Spleen (tissue), 7 donors: ENCODE measurements at regions not wholly inside any gene's neighbourhood (a gene's known extent, or its start where the extent isn't known, plus 50 kb on each side); places are given as distances from the start of the nearest gene placed in this dataset.

ENCODE experiments used
- POLR2A ChIP-seq, 3 donors: fragments of 450-650 bp; IDR thresholded peaks; one replicate each; pipeline ENCODE4 v1.5.1; 2017; ENCODE audit warnings: antibody characterized with exemption in 3 of 3, mild to moderate bottlenecking in 1 of 3
- POLR2AphosphoS5 ChIP-seq, 3 donors: sonication (generic); formaldehyde crosslinking; IDR thresholded peaks; one replicate each; pipeline ENCODE4 v1.5.1; 2017; ENCODE audit warnings: antibody characterized with exemption in 3 of 3
- TF ChIP-seq, protein P1 (sequence below), 11 experiments: fragments of 200-600 bp in 7 of 11; fragments of 450-650 bp in 4 of 11; sonication (generic) in 4 of 11; IDR thresholded peaks in 8 of 11; conservative IDR thresholded peaks in 3 of 11; 1 replicate in 7 of 11; 2 replicates in 4 of 11; pipeline versions ENCODE4 v1.4.0 to v1.8.0; 2016 to 2021; ENCODE audit warnings: antibody characterized with exemption in 11 of 11, inconsistent platforms in 4 of 11, mild to moderate bottlenecking in 1 of 11
- donor health status: DM: no; HTN: no; CAD: no; lungs with moderate emphysema.
- donor health status: DM: no; HTN: no; CAD: no.
- donor health status: DM: no; HTN: no; CAD: no.

DNA sequence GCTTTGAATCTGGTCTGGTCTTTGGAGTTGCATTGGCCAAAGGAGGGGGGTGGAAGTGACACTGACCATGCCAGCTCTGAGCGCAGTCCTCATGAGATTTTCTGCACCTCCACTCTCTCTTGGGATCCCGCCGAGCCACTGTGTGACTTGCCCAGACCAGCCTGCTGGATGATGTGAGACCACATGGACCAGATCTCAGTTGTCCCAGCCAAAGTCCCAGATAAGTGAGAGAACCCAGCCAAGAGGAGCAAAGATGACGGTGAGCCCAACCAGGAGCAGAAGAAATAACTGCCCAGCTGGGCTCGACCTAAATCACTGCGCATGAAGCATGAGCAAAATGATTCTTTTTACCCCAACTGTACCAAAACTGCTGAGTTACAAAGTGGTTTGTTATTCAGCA is 96.5 kb upstream of the ERCC4 start:
- TF ChIP-seq, protein P1, sequence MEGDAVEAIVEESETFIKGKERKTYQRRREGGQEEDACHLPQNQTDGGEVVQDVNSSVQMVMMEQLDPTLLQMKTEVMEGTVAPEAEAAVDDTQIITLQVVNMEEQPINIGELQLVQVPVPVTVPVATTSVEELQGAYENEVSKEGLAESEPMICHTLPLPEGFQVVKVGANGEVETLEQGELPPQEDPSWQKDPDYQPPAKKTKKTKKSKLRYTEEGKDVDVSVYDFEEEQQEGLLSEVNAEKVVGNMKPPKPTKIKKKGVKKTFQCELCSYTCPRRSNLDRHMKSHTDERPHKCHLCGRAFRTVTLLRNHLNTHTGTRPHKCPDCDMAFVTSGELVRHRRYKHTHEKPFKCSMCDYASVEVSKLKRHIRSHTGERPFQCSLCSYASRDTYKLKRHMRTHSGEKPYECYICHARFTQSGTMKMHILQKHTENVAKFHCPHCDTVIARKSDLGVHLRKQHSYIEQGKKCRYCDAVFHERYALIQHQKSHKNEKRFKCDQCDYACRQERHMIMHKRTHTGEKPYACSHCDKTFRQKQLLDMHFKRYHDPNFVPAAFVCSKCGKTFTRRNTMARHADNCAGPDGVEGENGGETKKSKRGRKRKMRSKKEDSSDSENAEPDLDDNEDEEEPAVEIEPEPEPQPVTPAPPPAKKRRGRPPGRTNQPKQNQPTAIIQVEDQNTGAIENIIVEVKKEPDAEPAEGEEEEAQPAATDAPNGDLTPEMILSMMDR (IDR thresholded peaks at IDR 0.05 in 8 of 11, conservative IDR thresholded peaks at IDR 0.05 in 3 of 11), result no peak
- TF ChIP-seq POLR2AphosphoS5 (IDR thresholded peaks at IDR 0.05) (no peak), POLR2A (IDR thresholded peaks at IDR 0.05) (no peak)
